NCI-H2227 (cell line): ENCODE measurements at regions not wholly inside any gene's neighbourhood (a gene's known extent, or its start where the extent isn't known, plus 50 kb on each side); places are given as distances from the start of the nearest gene placed in this dataset.
"Not testable (repeated sequence)": the region's sequence is repeated elsewhere in the genome, so short reads cannot be mapped to it uniquely, and the experiment has no call there.

Experiments
- DNase-seq: peaks from one replicate; lab custom pipeline; 2025; ENCODE audit not compliant: unreplicated experiment; lab: John Stamatoyannopoulos, UW

GRCh38 chr13:65725006-65725405 is 1505.1 kb downstream of the PCDH9 start:
- no peak for DNase-seq

DNA sequence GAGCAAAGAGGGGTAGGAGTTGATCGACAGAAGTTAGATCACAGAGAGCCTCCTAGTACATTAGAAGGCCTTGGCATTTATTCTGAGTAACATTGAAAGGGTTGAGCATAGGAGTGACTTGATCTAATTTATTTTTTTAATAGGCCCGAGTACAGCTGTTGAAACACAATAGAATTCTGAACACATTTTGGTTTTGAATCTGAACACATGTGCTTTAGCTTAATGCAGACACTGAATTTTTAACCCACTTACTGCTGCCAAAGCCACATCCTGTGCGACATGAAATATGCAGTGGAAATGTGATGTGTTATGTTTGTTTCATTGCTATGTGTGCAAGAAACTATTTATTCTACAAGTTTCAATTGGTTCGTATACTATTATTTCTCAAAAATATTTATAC is 1505.9 kb downstream of the PCDH9 start:
- no peak for DNase-seq

DNA sequence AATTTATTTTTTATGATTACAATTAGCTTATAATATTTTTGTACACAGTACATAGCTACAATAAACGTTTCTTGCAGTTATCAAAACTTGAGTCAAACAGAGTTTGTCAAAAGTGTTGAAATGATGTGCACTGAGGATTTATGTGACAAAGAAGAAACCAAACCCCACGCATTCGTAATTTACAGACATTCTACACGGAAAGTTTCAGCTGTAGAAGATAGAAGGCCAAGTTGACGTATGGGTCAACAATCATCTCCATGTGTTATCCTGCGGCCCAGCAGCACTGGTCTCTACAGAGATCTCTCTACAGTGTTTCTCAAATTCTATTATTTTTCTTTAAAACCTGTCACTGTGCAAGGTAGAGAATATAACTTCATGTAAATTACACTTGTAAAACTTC is 1507.6 kb downstream of the PCDH9 start:
- no peak for DNase-seq

DNA sequence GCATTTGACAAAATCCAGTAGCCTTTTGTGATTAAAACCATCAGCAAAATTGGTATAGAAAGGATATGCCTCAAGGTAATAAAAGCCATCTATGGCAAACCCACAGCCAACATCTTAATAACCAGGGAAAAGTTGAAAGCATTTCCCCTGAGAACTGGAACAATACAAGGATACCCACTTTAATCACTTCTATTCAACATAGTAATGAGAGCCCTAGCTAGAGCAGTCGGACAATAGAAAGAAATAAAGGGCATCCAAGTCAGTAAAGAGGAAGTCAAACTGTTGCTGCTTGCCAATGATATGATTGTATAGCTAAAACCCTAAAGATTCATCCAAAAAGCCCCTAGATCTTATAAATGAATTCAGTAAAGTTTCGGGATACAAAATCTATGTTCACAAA is 1510.3 kb downstream of the PCDH9 start:
- no peak for DNase-seq

- DNase-seq = peak; percentile 18
Measured at GRCh38 chr13:65710514-65710913, 1519.6 kb downstream of the PCDH9 start.

DNA sequence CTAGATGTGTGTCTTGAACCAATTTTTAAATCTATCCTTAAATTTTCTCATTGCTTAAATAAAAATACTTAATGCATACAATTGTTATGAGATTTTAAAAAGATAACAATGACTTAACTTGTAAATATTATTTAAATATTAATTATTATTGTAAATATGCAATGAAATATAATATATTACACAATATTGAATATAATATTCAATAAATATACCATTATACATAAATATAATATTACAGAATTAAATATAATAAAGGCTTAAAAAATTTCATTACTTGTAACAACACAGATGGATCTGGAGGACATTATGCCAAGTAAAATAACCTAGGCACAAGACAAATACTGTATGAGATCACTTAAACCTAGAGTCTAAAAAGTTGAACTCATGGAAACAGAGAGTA is 1532.3 kb downstream of the PCDH9 start:
- DNase-seq = no peak

- DNase-seq = no peak
Measured at GRCh38 chr13:65679240-65679639, 1550.9 kb downstream of the PCDH9 start.

DNA sequence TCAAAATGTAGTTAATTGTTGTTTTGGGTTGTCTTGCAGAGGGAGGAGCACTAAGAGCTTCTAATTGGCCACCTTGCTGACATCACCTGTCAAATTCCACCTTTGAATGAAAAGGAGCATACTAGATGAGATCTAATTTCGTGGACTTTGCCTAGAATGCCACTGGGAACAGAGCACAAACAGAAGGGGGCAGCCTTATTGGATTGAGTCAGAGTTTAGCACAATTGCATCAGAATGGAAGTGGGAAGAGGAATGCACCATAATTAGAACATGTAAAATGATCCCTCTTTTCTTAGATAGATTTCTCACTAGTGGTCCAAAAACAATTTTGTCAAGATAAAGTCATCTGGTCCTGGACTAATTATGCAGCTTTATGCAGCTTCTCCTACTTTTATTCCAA is 1552.2 kb downstream of the PCDH9 start:
- no peak for DNase-seq

DNA sequence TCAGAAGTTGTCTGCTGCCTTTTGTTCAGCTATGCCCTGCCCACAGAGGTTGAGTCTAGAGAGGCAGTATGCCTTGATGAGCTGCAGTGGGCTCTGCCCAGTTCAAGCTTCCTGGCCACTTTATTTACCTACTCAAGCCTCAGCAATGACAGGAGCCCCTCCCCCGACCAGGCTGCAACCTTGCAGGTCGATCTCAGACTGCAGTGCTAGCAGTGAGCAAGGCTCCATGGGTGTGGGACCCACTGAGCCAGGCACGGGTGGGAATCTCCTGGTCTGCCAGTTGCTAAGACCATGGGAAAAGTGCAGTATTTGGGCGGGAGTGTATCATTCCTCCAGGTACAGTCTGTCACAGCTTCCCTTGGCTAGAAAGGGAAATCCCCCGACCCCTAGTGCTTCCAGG is 1554.8 kb downstream of the PCDH9 start:
- not testable (repeated sequence) for DNase-seq

GRCh38 chr13:65670014-65670625 is 1560.0 kb downstream of the PCDH9 start:
- no peak for DNase-seq

- DNase-seq = no peak
Measured at GRCh38 chr13:65660731-65661130, 1569.4 kb downstream of the PCDH9 start.

GRCh38 chr13:65656740-65657329 is 1573.3 kb downstream of the PCDH9 start:
- peak; percentile 8 for DNase-seq

GRCh38 chr13:65653613-65654012 is 1576.5 kb downstream of the PCDH9 start:
- DNase-seq = no peak

DNA sequence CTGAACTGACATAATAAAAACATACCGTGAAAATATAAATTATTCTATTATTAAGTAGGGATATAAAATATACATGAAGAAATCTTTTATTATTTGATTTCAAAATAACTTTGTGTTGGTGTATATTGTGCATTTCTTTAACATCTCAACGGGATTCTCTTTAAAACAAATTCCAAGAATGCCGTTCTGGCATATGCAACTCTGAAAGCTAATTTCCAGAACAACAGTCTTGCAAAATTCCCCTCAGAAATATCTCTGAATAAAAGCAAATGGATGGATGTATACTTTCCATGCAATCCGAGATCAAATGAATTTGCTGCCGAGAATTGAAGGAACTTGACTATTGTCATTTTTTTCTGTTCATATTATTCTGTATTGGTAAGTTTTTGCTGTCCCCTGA is 1579.8 kb downstream of the PCDH9 start:
- no peak for DNase-seq

DNA sequence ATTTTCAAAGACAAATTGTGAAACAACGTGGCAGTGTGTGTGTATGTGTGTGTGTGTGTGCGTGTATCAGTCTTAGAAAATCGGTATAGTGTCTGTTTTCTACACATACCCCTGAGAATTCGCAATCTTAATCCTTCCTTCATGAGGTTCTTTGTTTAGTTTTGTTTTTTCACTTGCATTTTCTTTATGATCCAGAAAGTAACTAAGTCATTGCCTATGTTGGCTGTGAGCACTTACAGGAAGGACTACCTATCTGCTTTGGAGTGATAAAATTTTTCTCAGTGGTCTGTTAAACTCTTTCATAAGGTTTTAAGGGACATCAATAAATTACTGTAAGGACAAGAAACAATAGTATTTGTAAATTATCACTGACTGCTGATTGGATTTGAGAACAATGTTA is 1587.1 kb downstream of the PCDH9 start:
- DNase-seq = no peak

- no peak for DNase-seq
Measured at GRCh38 chr13:65642301-65642700, 1587.8 kb downstream of the PCDH9 start.

GRCh38 chr13:65638572-65639168 is 1591.5 kb downstream of the PCDH9 start:
- peak; percentile 5 for DNase-seq

GRCh38 chr13:65633806-65634205 is 1596.3 kb downstream of the PCDH9 start:
- DNase-seq = no peak

GRCh38 chr13:65631078-65631477 is 1599.1 kb downstream of the PCDH9 start:
- DNase-seq = no peak

GRCh38 chr13:65629926-65630325 is 1600.2 kb downstream of the PCDH9 start:
- no peak for DNase-seq

DNA sequence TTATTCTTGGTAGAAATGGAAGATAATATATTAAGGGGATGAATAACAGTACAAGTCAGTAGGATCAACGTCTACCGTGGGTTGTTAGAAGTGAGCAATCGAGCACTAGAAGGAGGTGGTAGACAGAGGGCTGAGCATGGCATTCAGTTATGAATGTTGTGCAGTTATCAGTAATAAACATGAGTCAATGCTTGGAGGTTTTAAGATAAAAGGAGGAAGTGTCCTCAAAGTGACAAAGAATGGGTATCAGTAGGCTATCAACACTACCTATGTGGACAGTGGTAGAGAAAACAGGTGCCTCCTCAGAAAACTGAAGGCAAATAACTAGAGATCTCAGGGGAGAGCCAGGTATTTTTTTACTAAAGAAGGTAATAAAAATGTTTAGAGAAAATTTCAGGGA is 1607.0 kb downstream of the PCDH9 start:
- no peak for DNase-seq

- DNase-seq = no peak
Measured at GRCh38 chr13:65615506-65615905, 1614.6 kb downstream of the PCDH9 start.

DNA sequence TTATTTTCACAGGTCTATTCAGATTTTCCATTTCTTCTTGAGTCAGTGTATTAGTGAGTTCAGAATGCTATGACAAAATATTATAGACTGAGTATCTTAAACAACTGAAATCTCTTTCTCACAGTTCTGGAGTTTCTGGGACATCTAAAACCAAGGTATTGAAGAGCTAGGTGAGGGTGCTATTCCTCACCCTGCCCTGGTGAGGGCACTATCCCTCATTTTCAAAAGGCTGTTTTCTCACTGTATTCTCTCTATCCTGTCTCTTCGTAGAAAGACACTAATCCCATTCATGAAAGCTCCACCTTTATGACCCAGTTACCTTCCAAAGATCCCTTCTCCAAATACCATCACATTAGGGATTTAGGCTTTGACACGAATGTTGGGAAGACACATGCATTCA is 1617.1 kb downstream of the PCDH9 start:
- DNase-seq = no peak
